ENCODE measurements at regions not wholly inside any gene's neighbourhood (a gene's known extent, or its start where the extent isn't known, plus 50 kb on each side); places are given as distances from the start of the nearest gene placed in this dataset.

GRCh38 chr4:84159762-84160161, 339.3 kb downstream of the NKX6-1 start:
- H3K9ac ChIP-seq (replicated peaks; ENCODE audit: extremely low read depth, insufficient read depth, low read length): no peak overlapping the region
- dilution Hi-C loops (cut with MboI; ENCODE audit: extremely low pct_ligation_motif_present, low sequenced_read_pairs) (no loop called here), intact Hi-C loops (cut with micrococcal nuclease) (no loop called here)
- no peaks in the 10 kb centered on the region for H3K9me3 ChIP-seq (replicated peaks; ENCODE audit: control insufficient read depth, insufficient read depth, low read length)
- no peaks in the 10 kb centered on the region for H4K20me1 ChIP-seq (replicated peaks; ENCODE audit: control insufficient read depth, extremely low read depth, insufficient read depth, low read length)
- no peak for DNase-seq (ENCODE audit: low read depth, low spot score)
- H3K27ac ChIP-seq (ENCODE audit: insufficient read depth, low read depth, low read length): no peak overlapping the region
- no peak overlapping the region for H2AFZ ChIP-seq (ENCODE audit: low read depth, low read length)
- no peak overlapping the region for H3K4me3 ChIP-seq (replicated peaks in 1 of 3; ENCODE audit: insufficient read depth in 1 of 3, low read depth in 1 of 3, low read length in 3 of 3)
- no peaks in the 10 kb centered on the region for H3K27me3 ChIP-seq (ENCODE audit: control insufficient read depth in 2 of 2, insufficient read depth in 2 of 2, low read length in 2 of 2)
- POLR2A ChIA-PET: no interaction called here
- TF ChIP-seq FOS (IDR thresholded peaks at IDR 0.05; ENCODE audit: borderline replicate concordance, insufficient read depth, low read length) (no peak), POLR2AphosphoS5 (IDR thresholded peaks at IDR 0.05; ENCODE audit: insufficient read depth, low read depth, low read length) (no peak)
- TF ChIP-seq, protein P1, sequence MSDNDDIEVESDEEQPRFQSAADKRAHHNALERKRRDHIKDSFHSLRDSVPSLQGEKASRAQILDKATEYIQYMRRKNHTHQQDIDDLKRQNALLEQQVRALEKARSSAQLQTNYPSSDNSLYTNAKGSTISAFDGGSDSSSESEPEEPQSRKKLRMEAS (IDR thresholded peaks at IDR 0.05; ENCODE audit: insufficient read depth, insufficient read length): no peak
- no peak for FAIRE-seq
- no peaks in the 10 kb centered on the region for H3K79me2 ChIP-seq (ENCODE audit: control insufficient read depth, insufficient read depth, low read length)
- no peaks in the 10 kb centered on the region for H3K4me1 ChIP-seq (ENCODE audit: control insufficient read depth, extremely low read depth, insufficient read depth, low read length)
- CTCF ChIA-PET: no interaction called here
- no peak overlapping the region for H3K4me2 ChIP-seq (ENCODE audit: insufficient read depth, low read length)
- H3K36me3 ChIP-seq (ENCODE audit: control insufficient read depth in 2 of 2, extremely low read depth in 1 of 2, insufficient read depth in 2 of 2, low read length in 2 of 2): no peaks in the 10 kb centered on the region
- BruUV-seq (replicated peaks): no TSS peak
- H3K9me1 ChIP-seq (replicated peaks; ENCODE audit: control insufficient read depth, extremely low read depth, insufficient read depth, low read length): no peaks in the 10 kb centered on the region

DNA sequence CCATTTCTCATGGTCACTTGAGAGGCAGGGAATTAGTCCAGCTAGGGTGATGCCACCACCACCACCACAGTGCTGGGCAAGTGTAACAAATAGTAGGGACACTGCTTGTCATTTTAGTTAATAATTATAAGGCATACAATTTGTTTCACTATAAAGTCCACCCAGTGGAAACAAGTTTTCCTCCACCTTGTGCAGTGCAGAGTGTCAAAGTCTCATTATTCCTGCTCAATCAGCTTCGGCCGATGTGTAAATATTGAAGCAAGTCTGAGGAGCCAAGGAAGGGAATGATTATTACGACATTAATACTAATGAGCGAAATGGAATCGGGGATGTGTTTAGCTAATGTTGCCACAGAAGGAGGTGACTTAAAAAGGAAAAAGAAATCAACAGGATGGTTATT, 340.4 kb downstream of the NKX6-1 start:
- H3K4me1 ChIP-seq (ENCODE audit: control insufficient read depth, extremely low read depth, insufficient read depth, low read length): no peaks in the 10 kb centered on the region
- POLR2A ChIA-PET: no interaction called here
- TF ChIP-seq CTCF (IDR thresholded peaks at IDR 0.05; ENCODE audit: extremely low read depth in 1 of 2, insufficient read depth in 1 of 2, low read depth in 1 of 2, low read length in 2 of 2) (no peak), FOS (IDR thresholded peaks at IDR 0.05; ENCODE audit: borderline replicate concordance, insufficient read depth, low read length) (no peak), POLR2A (IDR thresholded peaks at IDR 0.05; ENCODE audit: low read depth, low read length) (no peak), EZH2 (IDR thresholded peaks at IDR 0.05; ENCODE audit: borderline replicate concordance, low read depth, low read length, severe bottlenecking) (no peak), POLR2AphosphoS5 (IDR thresholded peaks at IDR 0.05; ENCODE audit: insufficient read depth, low read depth, low read length) (no peak), JUN (IDR thresholded peaks at IDR 0.05; ENCODE audit: borderline replicate concordance, insufficient read depth, insufficient read length, low read depth) (no peak), MYC (IDR thresholded peaks at IDR 0.05; ENCODE audit: low read depth, low read length) (no peak), GATA2 (IDR thresholded peaks at IDR 0.05; ENCODE audit: insufficient read depth, insufficient read length, low read depth, low read length) (no peak)
- TF ChIP-seq, protein P1 (IDR thresholded peaks at IDR 0.05; ENCODE audit: insufficient read depth, insufficient read length): no peak
- no peak for FAIRE-seq
- H4K20me1 ChIP-seq (replicated peaks; ENCODE audit: control insufficient read depth, extremely low read depth, insufficient read depth, low read length): no peaks in the 10 kb centered on the region
- no peaks in the 10 kb centered on the region for H3K36me3 ChIP-seq (ENCODE audit: control insufficient read depth in 2 of 2, extremely low read depth in 1 of 2, insufficient read depth in 2 of 2, low read length in 2 of 2)
- no peak overlapping the region for H3K4me2 ChIP-seq (ENCODE audit: insufficient read depth, low read length)
- no peak for DNase-seq (ENCODE audit: low read depth, low spot score)
- H3K9me3 ChIP-seq (replicated peaks; ENCODE audit: control insufficient read depth, insufficient read depth, low read length): no peaks in the 10 kb centered on the region
- intact Hi-C loops (cut with micrococcal nuclease): no loop called here
- no peak overlapping the region for H2AFZ ChIP-seq (ENCODE audit: low read depth, low read length)
- no peak overlapping the region for H3K4me3 ChIP-seq (replicated peaks in 1 of 3; ENCODE audit: insufficient read depth in 1 of 3, low read depth in 1 of 3, low read length in 3 of 3)
- no peaks in the 10 kb centered on the region for H3K79me2 ChIP-seq (ENCODE audit: control insufficient read depth, insufficient read depth, low read length)
- H3K9me1 ChIP-seq (replicated peaks; ENCODE audit: control insufficient read depth, extremely low read depth, insufficient read depth, low read length): no peaks in the 10 kb centered on the region
- dilution Hi-C loops (cut with MboI; ENCODE audit: extremely low pct_ligation_motif_present, low sequenced_read_pairs): no loop called here
- CTCF ChIA-PET: no interaction called here
- BruUV-seq (replicated peaks): no TSS peak
- no peaks in the 10 kb centered on the region for H3K27me3 ChIP-seq (ENCODE audit: control insufficient read depth in 2 of 2, insufficient read depth in 2 of 2, low read length in 2 of 2)
- no peak overlapping the region for H3K9ac ChIP-seq (replicated peaks; ENCODE audit: extremely low read depth, insufficient read depth, low read length)
- H3K27ac ChIP-seq (ENCODE audit: insufficient read depth, low read depth, low read length): no peak overlapping the region
